HCT116 (cell line): ENCODE measurements at regions not wholly inside any gene's neighbourhood (a gene's known extent, or its start where the extent isn't known, plus 50 kb on each side); places are given as distances from the start of the nearest gene placed in this dataset.

Experiments used
- ATAC-seq: fragments of 200-7000 bp; cut with Tn5 transposase; 2 replicates; pipeline ENCODE4 v1.9.1; 2020; ENCODE audit warnings: mild to moderate bottlenecking, moderate library complexity
- BruUV-seq: library from RNA; stranded (reverse); fragments of 400-500 nt; replicated peaks from 2 replicates; lab custom pipeline; 2021; lab: Mats Ljungman, UMichigan
- CTCF ChIA-PET: fragments of 300-600 bp; sonication (Branson Sonifier 250); formaldehyde crosslinking; loops from one replicate; lab custom pipeline; 2021; ENCODE audit warnings: antibody characterized with exemption; lab: Charles Lee
- POLR2A ChIA-PET: fragments of 300-600, 350-600 bp; sonication (Branson Sonifier 250); formaldehyde crosslinking; loops from one replicate; lab custom pipeline; 2021; ENCODE audit warnings: antibody characterized with exemption; lab: Charles Lee
- RAD21 ChIA-PET, 2 experiments: fragments of 300-600 bp; sonication (Branson Sonifier 250); formaldehyde crosslinking; loops; one replicate each; lab custom pipeline; 2023; ENCODE audit warnings: low total read pairs in 2 of 2; ENCODE audit not compliant: uncharacterized antibody in 2 of 2, unreplicated experiment in 2 of 2, low non-redundant PET in 1 of 2; lab: Charles Lee
- DNase-seq: peaks from one replicate; pipeline ENCODE4 v3.0.0-alpha.2; 2010; ENCODE audit warnings: low read depth, low spot score
- H2AFZ ChIP-seq: fragments of 200-600 bp; shearing (Covaris generic), sonication (generic); 2 replicates; pipeline ENCODE4 v1.6.1; 2017; ENCODE audit warnings: low read depth, mixed run types, mixed read lengths, antibody characterized with exemption, low read length; ENCODE audit not compliant: poor library complexity, severe bottlenecking
- H3K27ac ChIP-seq: 2 replicates; pipeline ENCODE4 v1.5.1; 2012; ENCODE audit warnings: low read depth, low read length
- H3K27me3 ChIP-seq: fragments of 200-600 bp; sonication (generic); 2 replicates; pipeline ENCODE4 v1.6.1; 2016; ENCODE audit warnings: mixed run types, low read length, mixed read lengths; ENCODE audit not compliant: insufficient read depth
- H3K36me3 ChIP-seq, 2 experiments: fragments of 200-500 bp in 1 of 2; fragments of 200-600 bp in 1 of 2; sonication (Bioruptor generic) in 1 of 2; sonication (generic) in 1 of 2; 2 replicates each; pipeline versions ENCODE4 v1.5.1 to v1.6.1; 2014 to 2016; ENCODE audit warnings: low read length in 2 of 2, inconsistent platforms in 1 of 2, mixed read lengths in 1 of 2, mixed run types in 1 of 2; ENCODE audit not compliant: insufficient read depth in 2 of 2, control insufficient read depth in 1 of 2
- H3K4me1 ChIP-seq, 2 experiments: fragments of 200-600 bp in 1 of 2; sonication (generic) in 1 of 2; 2 replicates each; pipeline versions ENCODE4 v1.5.1 to v1.6.1; 2012 to 2017; ENCODE audit warnings: low read length in 2 of 2, inconsistent platforms in 1 of 2, mild to moderate bottlenecking in 1 of 2, mixed read lengths in 1 of 2, mixed run types in 1 of 2, moderate library complexity in 1 of 2; ENCODE audit not compliant: insufficient read depth in 2 of 2, control insufficient read depth in 1 of 2
- H3K4me2 ChIP-seq: fragments of 200-600 bp; sonication (generic); 2 replicates; pipeline ENCODE4 v1.6.1; 2017; ENCODE audit warnings: mixed run types, low read length, mixed read lengths
- H3K4me3 ChIP-seq, 2 experiments: fragments of 200-600 bp in 1 of 2; sonication (generic) in 1 of 2; replicated peaks in 1 of 2; 2 replicates each; pipeline ENCODE4 v1.5.1; 2011 to 2016; ENCODE audit warnings: low read length in 2 of 2, control low read depth in 1 of 2, low read depth in 1 of 2, mild to moderate bottlenecking in 1 of 2, mixed read lengths in 1 of 2, mixed run types in 1 of 2
- H3K79me2 ChIP-seq: fragments of 200-600 bp; sonication (generic); 2 replicates; pipeline ENCODE4 v1.6.1; 2017; ENCODE audit warnings: mild to moderate bottlenecking, mixed run types, low read length, moderate library complexity, mixed read lengths; ENCODE audit not compliant: insufficient read depth
- H3K9ac ChIP-seq: fragments of 200-600 bp; sonication (generic); 2 replicates; pipeline ENCODE4 v1.6.1; 2016; ENCODE audit warnings: low read length, mixed read lengths
- H3K9me2 ChIP-seq: fragments of 200-600 bp; sonication (generic), shearing (Covaris generic); 2 replicates; pipeline ENCODE4 v1.6.1; 2017; ENCODE audit warnings: mixed run types, mild to moderate bottlenecking, moderate library complexity; ENCODE audit not compliant: insufficient read depth
- H3K9me3 ChIP-seq, 2 experiments: fragments of 200-500 bp in 1 of 2; fragments of 200-600 bp in 1 of 2; sonication (Bioruptor generic) in 1 of 2; sonication (generic) in 1 of 2; 2 replicates each; pipeline ENCODE4 v1.6.1; 2014 to 2017; ENCODE audit warnings: low read length in 2 of 2, mixed read lengths in 2 of 2, inconsistent platforms in 1 of 2, low read depth in 1 of 2, mild to moderate bottlenecking in 1 of 2, mixed run types in 1 of 2, moderate library complexity in 1 of 2; ENCODE audit not compliant: control insufficient read depth in 1 of 2, insufficient read depth in 1 of 2
- H4K20me1 ChIP-seq: fragments of 200-600 bp; sonication (generic), shearing (Covaris generic); 2 replicates; pipeline ENCODE4 v1.6.1; 2017; ENCODE audit warnings: mixed run types, mild to moderate bottlenecking, moderate library complexity; ENCODE audit not compliant: insufficient read depth
- ATF3 ChIP-seq: IDR thresholded peaks from 2 replicates; pipeline ENCODE4 v1.6.1; 2012
- CTCF ChIP-seq, 3 experiments: fragments of 200-600 bp in 1 of 3; sonication (generic) in 1 of 3; IDR thresholded peaks in 2 of 3; conservative IDR thresholded peaks in 1 of 3; 2 replicates each; pipeline ENCODE4 v1.5.1; 2012 to 2017; ENCODE audit warnings: low read depth in 2 of 3, low read length in 2 of 3, antibody characterized with exemption in 1 of 3, borderline replicate concordance in 1 of 3, control low read depth in 1 of 3, mild to moderate bottlenecking in 1 of 3, mixed read lengths in 1 of 3, mixed run types in 1 of 3, moderate library complexity in 1 of 3; ENCODE audit not compliant: insufficient read depth in 1 of 3
- ELF1 ChIP-seq: IDR thresholded peaks from 2 replicates; pipeline ENCODE4 v1.6.1; 2012; ENCODE audit warnings: low read depth, borderline replicate concordance
- EZH2 ChIP-seq: fragments of 200-600 bp; sonication (generic); IDR thresholded peaks from 2 replicates; pipeline ENCODE4 v1.6.1; 2017; ENCODE audit warnings: antibody characterized with exemption, mixed run types
- FOSL1 ChIP-seq: IDR thresholded peaks from 2 replicates; pipeline ENCODE4 v1.6.1; 2012; ENCODE audit warnings: low read depth
- POLR2A ChIP-seq: IDR thresholded peaks from 2 replicates; pipeline ENCODE4 v1.7.0; 2011; ENCODE audit warnings: borderline replicate concordance; ENCODE audit not compliant: insufficient read depth, insufficient read length; ENCODE audit errors: extremely low read depth
- RAD21 ChIP-seq: IDR thresholded peaks from 2 replicates; pipeline ENCODE4 v1.6.1; 2012; ENCODE audit warnings: low read depth, mild to moderate bottlenecking
- REST ChIP-seq: IDR thresholded peaks from 2 replicates; pipeline ENCODE4 v1.6.1; 2012; ENCODE audit warnings: low read depth
- SIN3A ChIP-seq: IDR thresholded peaks from 2 replicates; pipeline ENCODE4 v1.6.1; 2012; ENCODE audit warnings: low read depth
- ZBTB33 ChIP-seq: IDR thresholded peaks from 2 replicates; pipeline ENCODE4 v1.6.1; 2011; ENCODE audit warnings: mild to moderate bottlenecking, low read length, moderate library complexity; ENCODE audit not compliant: insufficient replicate concordance; ENCODE audit errors: extremely low read depth
- ZFX ChIP-seq: fragments of 450-650 bp; IDR thresholded peaks from 2 replicates; pipeline ENCODE4 v1.6.1; 2017
- intact Hi-C: fragments of 100-400 bp; cut with micrococcal nuclease; formaldehyde crosslinking; loops from 2 replicates; pipeline ENCODE4 v1.10.0; 2022

- TF ChIP-seq ZBTB33 (no peak), EZH2 (no peak), POLR2A (no peak), ATF3 (no peak), REST (no peak)
Observed at GRCh38 chr12:127930122-127930521, 336.8 kb upstream of the TMEM132C start (continued).

- no peak overlapping the region for H3K4me2 ChIP-seq
- no peaks in the 10 kb centered on the region for H3K27me3 ChIP-seq
- DNase-seq (no peak), ATAC-seq (no peak)
- no peaks in the 10 kb centered on the region for H4K20me1 ChIP-seq
- ChIA-PET POLR2A (no interaction called here), RAD21 (no interaction called here), CTCF (no interaction called here)
- H3K9me3 ChIP-seq = peaks cover 16 to 19% of the 10 kb centered on the region in 2 experiments; a peak in 2 of 4 replicates
- H2AFZ ChIP-seq = no peak overlapping the region
- no TSS peak for BruUV-seq
- no peak overlapping the region for H3K4me3 ChIP-seq
- H3K36me3 ChIP-seq = no peaks in the 10 kb centered on the region
- no peaks in the 10 kb centered on the region for H3K4me1 ChIP-seq
- H3K27ac ChIP-seq = no peak overlapping the region
- H3K9ac ChIP-seq = no peak overlapping the region
- intact Hi-C loops = no loop called here
- no peaks in the 10 kb centered on the region for H3K79me2 ChIP-seq
- H3K9me2 ChIP-seq = no peaks in the 10 kb centered on the region
- TF ChIP-seq ZFX = no peak
- no peak for TF ChIP-seq ATF3
- no peak for TF ChIP-seq ZBTB33
- TF ChIP-seq SIN3A = no peak
- no peak for TF ChIP-seq CTCF (IDR thresholded peaks at IDR 0.05 in 2 of 3, conservative IDR thresholded peaks at IDR 0.05 in 1 of 3; ENCODE audit: borderline replicate concordance in 1 of 3, insufficient read depth in 1 of 3, low read depth in 2 of 3, low read length in 2 of 3)
- no peak for TF ChIP-seq FOSL1
- TF ChIP-seq RAD21 = no peak
- TF ChIP-seq ELF1 = no peak
Observed at GRCh38 chr12:127934409-127934808, 332.6 kb upstream of the TMEM132C start.
